Gastrocnemius medialis (tissue), 4 donors: ENCODE measurements at regions not wholly inside any gene's neighbourhood (a gene's known extent, or its start where the extent isn't known, plus 50 kb on each side); places are given as distances from the start of the nearest gene placed in this dataset.

Experiments
- ATAC-seq, 2 donors: fragments of 150-250 bp; one replicate each; pipeline ENCODE4 v1.9.1; 2016
- DNase-seq, 2 donors: peaks; one replicate each; pipeline ENCODE4 v3.0.0-alpha.2; 2019
- H3K27ac ChIP-seq, 4 donors: fragments of 200-600 bp; sonication (generic); 1 replicate in 1 of 4; 2 replicates in 3 of 4; pipeline ENCODE4 v1.5.1; 2016 to 2018; ENCODE audit warnings: mild to moderate bottlenecking in 2 of 4, moderate library complexity in 1 of 4
- H3K27me3 ChIP-seq, 3 donors: fragments of 200-600 bp; sonication (generic) in 2 of 3; 1 replicate in 1 of 3; 2 replicates in 2 of 3; pipeline versions ENCODE4 v1.5.1 to v1.6.0; 2016 to 2019; ENCODE audit warnings: mild to moderate bottlenecking in 1 of 3, moderate library complexity in 1 of 3
- H3K36me3 ChIP-seq, 2 donors: fragments of 200-600 bp; sonication (generic) in 1 of 2; one replicate each; pipeline ENCODE4 v1.5.1; 2017 to 2018
- H3K4me1 ChIP-seq, 2 donors: fragments of 200-600 bp; sonication (generic) in 1 of 2; one replicate each; pipeline ENCODE4 v1.5.1; 2016 to 2017; ENCODE audit warnings: mild to moderate bottlenecking in 2 of 2
- H3K4me3 ChIP-seq, 4 donors: fragments of 200-600 bp; sonication (generic) in 3 of 4; 1 replicate in 1 of 4; 2 replicates in 3 of 4; pipeline ENCODE4 v1.5.1; 2016 to 2019; ENCODE audit warnings: mild to moderate bottlenecking in 2 of 4
- H3K9me3 ChIP-seq, 3 donors: fragments of 200-600 bp; sonication (generic) in 2 of 3; 1 replicate in 1 of 3; 2 replicates in 2 of 3; pipeline ENCODE4 v1.5.1; 2016 to 2019
- CTCF ChIP-seq, 5 experiments: fragments of 450-650 bp in 3 of 5; fragments of 200-600 bp in 2 of 5; sonication (generic) in 2 of 5; IDR thresholded peaks in 4 of 5; conservative IDR thresholded peaks in 1 of 5; 1 replicate in 4 of 5; 2 replicates in 1 of 5; pipeline ENCODE4 v1.5.1; 2016 to 2019; ENCODE audit warnings: antibody characterized with exemption in 5 of 5, mild to moderate bottlenecking in 3 of 5, moderate library complexity in 3 of 5
- POLR2A ChIP-seq, 2 donors: fragments of 450-650 bp; IDR thresholded peaks; one replicate each; pipeline ENCODE4 v1.6.1; 2017; ENCODE audit warnings: antibody characterized with exemption in 2 of 2, mild to moderate bottlenecking in 2 of 2, moderate library complexity in 2 of 2
- in situ Hi-C, 4 donors: fragments of 200-750 bp; cut with MboI; loops; one replicate each; pipeline versions ENCODE4 v1.15.0 to v1.8.0; 2017; ENCODE audit warnings: low sequenced_read_pairs in 4 of 4
- intact Hi-C: fragments of 100-400 bp; cut with DNase I; formaldehyde crosslinking; loops from one replicate; pipeline ENCODE4 v1.15.1; 2023; ENCODE audit warnings: low total_unique reads

DNA sequence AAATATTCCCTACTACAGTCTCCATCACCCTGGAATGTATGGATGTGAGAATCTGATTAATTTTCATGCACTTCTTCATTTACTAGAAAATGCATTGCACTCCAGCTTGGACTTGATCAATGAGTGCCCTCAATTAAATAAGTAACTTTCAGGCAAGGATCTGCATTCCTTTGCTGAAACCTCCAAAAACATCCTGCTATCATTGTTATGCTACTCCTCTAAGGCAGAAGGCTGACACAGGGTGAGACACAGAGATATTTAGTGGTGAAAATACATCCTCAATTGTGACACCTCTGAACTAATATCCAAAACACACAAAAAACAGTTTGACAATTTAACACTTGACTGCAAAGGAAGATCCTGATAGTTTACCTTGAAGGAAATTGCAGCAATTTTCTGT, 57.9 kb upstream of the CDH12 start:
- intact Hi-C loops = no loop called here
- no peaks in the 10 kb centered on the region for H3K4me1 ChIP-seq
- no peaks in the 10 kb centered on the region for H3K27me3 ChIP-seq
- H3K4me3 ChIP-seq = no peak overlapping the region
- TF ChIP-seq POLR2A (IDR thresholded peaks at IDR 0.05) (no peak), CTCF (IDR thresholded peaks at IDR 0.05 in 4 of 5, conservative IDR thresholded peaks at IDR 0.05 in 1 of 5) (no peak)
- ATAC-seq (no peak), DNase-seq (no peak)
- H3K27ac ChIP-seq = no peak overlapping the region
- no peaks in the 10 kb centered on the region for H3K36me3 ChIP-seq
- no peaks in the 10 kb centered on the region for H3K9me3 ChIP-seq
- in situ Hi-C loops = no loop called here

- H3K27me3 ChIP-seq = no peaks in the 10 kb centered on the region
- in situ Hi-C loops = no loop called here
- intact Hi-C loops = no loop called here
- no peak for TF ChIP-seq POLR2A (IDR thresholded peaks at IDR 0.05)
- TF ChIP-seq CTCF (IDR thresholded peaks at IDR 0.05 in 4 of 5, conservative IDR thresholded peaks at IDR 0.05 in 1 of 5) = no peak
- H3K9me3 ChIP-seq = no peaks in the 10 kb centered on the region
- DNase-seq (no peak), ATAC-seq (no peak)
- H3K4me3 ChIP-seq = no peak overlapping the region
- no peaks in the 10 kb centered on the region for H3K4me1 ChIP-seq
- H3K27ac ChIP-seq = no peak overlapping the region
- H3K36me3 ChIP-seq = no peaks in the 10 kb centered on the region
Observed at GRCh38 chr5:22910523-22910922, 57.4 kb upstream of the CDH12 start.

DNA sequence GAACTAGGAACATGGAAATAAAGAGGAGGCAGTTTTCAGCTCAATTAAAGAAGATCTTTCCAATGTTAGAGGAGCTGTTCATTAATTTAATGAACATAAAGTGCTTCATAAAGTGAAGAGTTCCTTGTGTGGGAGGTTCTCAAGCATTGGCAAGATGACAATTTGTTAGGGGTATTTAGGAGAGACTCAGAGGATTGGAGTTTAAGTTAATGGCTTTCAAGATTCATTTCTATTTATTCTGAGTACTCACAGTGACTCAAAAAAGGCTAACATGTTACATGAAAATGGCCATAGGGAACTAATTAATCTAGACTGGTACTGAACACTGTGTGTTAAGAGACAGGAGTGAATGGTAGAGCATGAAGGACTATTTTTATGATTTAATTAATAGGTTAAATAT, 55.4 kb upstream of the CDH12 start:
- in situ Hi-C loops = no loop called here
- ATAC-seq = no peak

GRCh38 chr5:22908129-22908528, 55.0 kb upstream of the CDH12 start:
- intact Hi-C loops (no loop called here), in situ Hi-C loops (no loop called here)
- Histone ChIP-seq H3K9me3 (no peaks in the 10 kb centered on the region), H3K27ac (no peak overlapping the region), H3K36me3 (no peaks in the 10 kb centered on the region), H3K4me3 (no peak overlapping the region), H3K27me3 (no peaks in the 10 kb centered on the region), H3K4me1 (no peaks in the 10 kb centered on the region)
- TF ChIP-seq POLR2A (IDR thresholded peaks at IDR 0.05) (no peak), CTCF (IDR thresholded peaks at IDR 0.05 in 4 of 5, conservative IDR thresholded peaks at IDR 0.05 in 1 of 5) (no peak)
- ATAC-seq (no peak), DNase-seq (no peak)

More for the DNA sequence above, 55.4 kb upstream of the CDH12 start:
- H3K27ac ChIP-seq = no peak overlapping the region
- H3K36me3 ChIP-seq = no peaks in the 10 kb centered on the region
- TF ChIP-seq CTCF (IDR thresholded peaks at IDR 0.05 in 4 of 5, conservative IDR thresholded peaks at IDR 0.05 in 1 of 5) (no peak), POLR2A (IDR thresholded peaks at IDR 0.05) (no peak)
- DNase-seq = no peak
- no peaks in the 10 kb centered on the region for H3K9me3 ChIP-seq
- H3K27me3 ChIP-seq = no peaks in the 10 kb centered on the region
- intact Hi-C loops = no loop called here
- H3K4me3 ChIP-seq = no peak overlapping the region
- H3K4me1 ChIP-seq = no peaks in the 10 kb centered on the region
